HepG2 (cell line): ENCODE measurements at regions not wholly inside any gene's neighbourhood (a gene's known extent, or its start where the extent isn't known, plus 50 kb on each side); places are given as distances from the start of the nearest gene placed in this dataset.

Source experiments
- CBFB ChIP-seq: sonication (generic); formaldehyde crosslinking; IDR thresholded peaks from 2 replicates; pipeline ENCODE4 v1.4.0; 2020; ENCODE audit warnings: missing genetic modification reagents
- ELF4 ChIP-seq: sonication (generic); formaldehyde crosslinking; IDR thresholded peaks from 2 replicates; pipeline ENCODE4 v1.5.0; 2020; ENCODE audit warnings: missing genetic modification reagents, mild to moderate bottlenecking, moderate library complexity, borderline replicate concordance
- FOSL2 ChIP-seq: sonication (generic); formaldehyde crosslinking; IDR thresholded peaks from 2 replicates; pipeline ENCODE4 v1.4.0; 2020; ENCODE audit warnings: missing genetic modification reagents
- GFI1 ChIP-seq: sonication (generic); formaldehyde crosslinking; IDR thresholded peaks from 2 replicates; pipeline ENCODE4 v1.5.0; 2020; ENCODE audit warnings: missing genetic modification reagents, mild to moderate bottlenecking, borderline replicate concordance
- MAZ ChIP-seq, 2 experiments: sonication (generic) in 1 of 2; formaldehyde crosslinking in 1 of 2; IDR thresholded peaks; 2 replicates each; pipeline versions ENCODE4 v1.5.0 to v1.6.1; 2012 to 2020; ENCODE audit warnings: low read depth in 2 of 2, mild to moderate bottlenecking in 2 of 2, borderline replicate concordance in 1 of 2, improper control_type of control experiment in 1 of 2, low read length in 1 of 2, missing genetic modification reagents in 1 of 2, moderate library complexity in 1 of 2
- NKX3-1 ChIP-seq: sonication (generic); formaldehyde crosslinking; IDR thresholded peaks from 2 replicates; pipeline ENCODE4 v1.5.0; 2020; ENCODE audit warnings: missing genetic modification reagents
- SNAI1 ChIP-seq: sonication (generic); formaldehyde crosslinking; IDR thresholded peaks from 2 replicates; pipeline ENCODE4 v1.5.0; 2020; ENCODE audit warnings: mild to moderate bottlenecking, missing genetic modification reagents, borderline replicate concordance
- SNRNP70 ChIP-seq: fragments of 200-400 bp; formaldehyde crosslinking; IDR thresholded peaks from 2 replicates; pipeline ENCODE4 v1.6.1; 2017; ENCODE audit warnings: mild to moderate bottlenecking, low read depth, low read length, moderate library complexity
- TBX2 ChIP-seq: sonication (generic); formaldehyde crosslinking; IDR thresholded peaks from 2 replicates; pipeline ENCODE4 v1.5.0; 2020; ENCODE audit warnings: missing genetic modification reagents, mild to moderate bottlenecking, borderline replicate concordance
- ZNF20 ChIP-seq: sonication (generic); formaldehyde crosslinking; IDR thresholded peaks from 2 replicates; pipeline ENCODE4 v1.4.0; 2020; ENCODE audit warnings: mild to moderate bottlenecking, moderate library complexity, missing genetic modification reagents
- ZNF460 ChIP-seq: sonication (generic); formaldehyde crosslinking; IDR thresholded peaks from 2 replicates; pipeline ENCODE4 v1.5.1; 2020; ENCODE audit warnings: missing genetic modification reagents, mild to moderate bottlenecking, borderline replicate concordance
- ZNF484 ChIP-seq: sonication (generic); formaldehyde crosslinking; IDR thresholded peaks from 2 replicates; pipeline ENCODE4 v1.5.1; 2020; ENCODE audit warnings: mild to moderate bottlenecking, low read depth, missing genetic modification reagents, borderline replicate concordance
- TF ChIP-seq, protein P1 (sequence below): sonication (generic); formaldehyde crosslinking; IDR thresholded peaks from 2 replicates; pipeline ENCODE4 v1.5.0; 2020; ENCODE audit warnings: missing genetic modification reagents
- TF ChIP-seq, protein P2 (sequence below): sonication (generic); formaldehyde crosslinking; IDR thresholded peaks from 2 replicates; pipeline ENCODE4 v1.4.0; 2020; ENCODE audit warnings: missing genetic modification reagents
- TF ChIP-seq, protein P3 (sequence below): sonication (generic); formaldehyde crosslinking; IDR thresholded peaks from one replicate; pipeline ENCODE4 v1.5.1; 2020; ENCODE audit warnings: mild to moderate bottlenecking, missing genetic modification reagents; ENCODE audit errors: not compliant biosample characterization
- TF ChIP-seq, protein P4 (sequence below): sonication (generic); formaldehyde crosslinking; IDR thresholded peaks from 2 replicates; pipeline ENCODE4 v1.4.0; 2020; ENCODE audit warnings: missing genetic modification reagents

DNA sequence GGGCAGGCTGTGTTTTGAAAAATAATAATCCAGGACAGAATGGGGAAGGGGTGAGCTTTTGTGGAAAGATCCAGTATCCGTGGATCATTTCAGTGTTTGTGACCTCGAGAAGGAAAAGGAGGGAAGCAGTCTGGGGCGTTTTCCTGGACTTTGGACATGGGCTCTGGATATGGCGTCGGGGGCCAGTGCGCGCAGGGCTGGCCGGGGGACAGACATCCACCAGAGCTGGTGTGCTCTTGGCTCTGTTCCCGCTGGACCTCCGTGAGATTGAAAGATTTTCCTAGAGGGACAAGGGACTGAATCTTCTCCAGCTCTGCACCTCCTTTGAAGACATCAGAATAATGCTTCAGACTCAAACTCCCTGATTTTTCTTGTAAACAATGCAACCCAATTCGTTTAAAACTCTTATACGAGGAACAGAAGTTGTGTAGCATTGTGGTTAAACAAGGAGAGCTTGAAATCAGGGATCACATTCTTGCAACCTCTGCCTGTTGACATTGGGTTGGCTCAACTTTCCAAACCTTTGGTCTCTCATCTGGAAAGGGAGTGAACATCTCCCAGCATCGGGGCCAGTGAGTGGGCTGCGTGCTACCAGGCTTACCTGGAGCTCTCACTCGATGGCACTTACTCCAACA lies 75.9 kb downstream of the C16orf95 start (continued):
- TF ChIP-seq, protein P1, sequence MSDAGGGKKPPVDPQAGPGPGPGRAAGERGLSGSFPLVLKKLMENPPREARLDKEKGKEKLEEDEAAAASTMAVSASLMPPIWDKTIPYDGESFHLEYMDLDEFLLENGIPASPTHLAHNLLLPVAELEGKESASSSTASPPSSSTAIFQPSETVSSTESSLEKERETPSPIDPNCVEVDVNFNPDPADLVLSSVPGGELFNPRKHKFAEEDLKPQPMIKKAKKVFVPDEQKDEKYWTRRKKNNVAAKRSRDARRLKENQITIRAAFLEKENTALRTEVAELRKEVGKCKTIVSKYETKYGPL (CRISPR knock-in tag): 0 out of 2 replicates have a peak, but pooled peaks have one; percentile 27
- TF ChIP-seq, protein P2, sequence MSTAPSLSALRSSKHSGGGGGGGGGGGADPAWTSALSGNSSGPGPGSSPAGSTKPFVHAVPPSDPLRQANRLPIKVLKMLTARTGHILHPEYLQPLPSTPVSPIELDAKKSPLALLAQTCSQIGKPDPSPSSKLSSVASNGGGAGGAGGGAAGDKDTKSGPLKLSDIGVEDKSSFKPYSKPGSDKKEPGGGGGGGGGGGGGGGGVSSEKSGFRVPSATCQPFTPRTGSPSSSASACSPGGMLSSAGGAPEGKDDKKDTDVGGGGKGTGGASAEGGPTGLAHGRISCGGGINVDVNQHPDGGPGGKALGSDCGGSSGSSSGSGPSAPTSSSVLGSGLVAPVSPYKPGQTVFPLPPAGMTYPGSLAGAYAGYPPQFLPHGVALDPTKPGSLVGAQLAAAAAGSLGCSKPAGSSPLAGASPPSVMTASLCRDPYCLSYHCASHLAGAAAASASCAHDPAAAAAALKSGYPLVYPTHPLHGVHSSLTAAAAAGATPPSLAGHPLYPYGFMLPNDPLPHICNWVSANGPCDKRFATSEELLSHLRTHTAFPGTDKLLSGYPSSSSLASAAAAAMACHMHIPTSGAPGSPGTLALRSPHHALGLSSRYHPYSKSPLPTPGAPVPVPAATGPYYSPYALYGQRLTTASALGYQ (CRISPR knock-in tag): 0 out of 2 replicates have a peak, but pooled peaks have one; percentile 27
- TF ChIP-seq FOSL2 (CRISPR knock-in tag) (no peak), ZNF20 (CRISPR knock-in tag) (no peak), TBX2 (CRISPR knock-in tag) (peak; percentile 59; the same call in 1 of the 2 replicates), NKX3-1 (0 out of 2 replicates have a peak, but pooled peaks have one; percentile 24), ZNF484 (no peak), CBFB (CRISPR knock-in tag) (peak; percentile 67; the same call in 1 of the 2 replicates), ELF4 (CRISPR knock-in tag) (no peak), GFI1 (CRISPR knock-in tag) (peak; percentile 84), SNAI1 (CRISPR knock-in tag) (no peak), MAZ (IDR thresholded peaks at IDR 0.05; ENCODE audit: borderline replicate concordance, low read depth, low read length) (no peak), MAZ (CRISPR knock-in tag; IDR thresholded peaks at IDR 0.05; ENCODE audit: low read depth) (no peak), ZNF460 (CRISPR knock-in tag) (no peak), SNRNP70 (no peak)
- TF ChIP-seq, protein P3, sequence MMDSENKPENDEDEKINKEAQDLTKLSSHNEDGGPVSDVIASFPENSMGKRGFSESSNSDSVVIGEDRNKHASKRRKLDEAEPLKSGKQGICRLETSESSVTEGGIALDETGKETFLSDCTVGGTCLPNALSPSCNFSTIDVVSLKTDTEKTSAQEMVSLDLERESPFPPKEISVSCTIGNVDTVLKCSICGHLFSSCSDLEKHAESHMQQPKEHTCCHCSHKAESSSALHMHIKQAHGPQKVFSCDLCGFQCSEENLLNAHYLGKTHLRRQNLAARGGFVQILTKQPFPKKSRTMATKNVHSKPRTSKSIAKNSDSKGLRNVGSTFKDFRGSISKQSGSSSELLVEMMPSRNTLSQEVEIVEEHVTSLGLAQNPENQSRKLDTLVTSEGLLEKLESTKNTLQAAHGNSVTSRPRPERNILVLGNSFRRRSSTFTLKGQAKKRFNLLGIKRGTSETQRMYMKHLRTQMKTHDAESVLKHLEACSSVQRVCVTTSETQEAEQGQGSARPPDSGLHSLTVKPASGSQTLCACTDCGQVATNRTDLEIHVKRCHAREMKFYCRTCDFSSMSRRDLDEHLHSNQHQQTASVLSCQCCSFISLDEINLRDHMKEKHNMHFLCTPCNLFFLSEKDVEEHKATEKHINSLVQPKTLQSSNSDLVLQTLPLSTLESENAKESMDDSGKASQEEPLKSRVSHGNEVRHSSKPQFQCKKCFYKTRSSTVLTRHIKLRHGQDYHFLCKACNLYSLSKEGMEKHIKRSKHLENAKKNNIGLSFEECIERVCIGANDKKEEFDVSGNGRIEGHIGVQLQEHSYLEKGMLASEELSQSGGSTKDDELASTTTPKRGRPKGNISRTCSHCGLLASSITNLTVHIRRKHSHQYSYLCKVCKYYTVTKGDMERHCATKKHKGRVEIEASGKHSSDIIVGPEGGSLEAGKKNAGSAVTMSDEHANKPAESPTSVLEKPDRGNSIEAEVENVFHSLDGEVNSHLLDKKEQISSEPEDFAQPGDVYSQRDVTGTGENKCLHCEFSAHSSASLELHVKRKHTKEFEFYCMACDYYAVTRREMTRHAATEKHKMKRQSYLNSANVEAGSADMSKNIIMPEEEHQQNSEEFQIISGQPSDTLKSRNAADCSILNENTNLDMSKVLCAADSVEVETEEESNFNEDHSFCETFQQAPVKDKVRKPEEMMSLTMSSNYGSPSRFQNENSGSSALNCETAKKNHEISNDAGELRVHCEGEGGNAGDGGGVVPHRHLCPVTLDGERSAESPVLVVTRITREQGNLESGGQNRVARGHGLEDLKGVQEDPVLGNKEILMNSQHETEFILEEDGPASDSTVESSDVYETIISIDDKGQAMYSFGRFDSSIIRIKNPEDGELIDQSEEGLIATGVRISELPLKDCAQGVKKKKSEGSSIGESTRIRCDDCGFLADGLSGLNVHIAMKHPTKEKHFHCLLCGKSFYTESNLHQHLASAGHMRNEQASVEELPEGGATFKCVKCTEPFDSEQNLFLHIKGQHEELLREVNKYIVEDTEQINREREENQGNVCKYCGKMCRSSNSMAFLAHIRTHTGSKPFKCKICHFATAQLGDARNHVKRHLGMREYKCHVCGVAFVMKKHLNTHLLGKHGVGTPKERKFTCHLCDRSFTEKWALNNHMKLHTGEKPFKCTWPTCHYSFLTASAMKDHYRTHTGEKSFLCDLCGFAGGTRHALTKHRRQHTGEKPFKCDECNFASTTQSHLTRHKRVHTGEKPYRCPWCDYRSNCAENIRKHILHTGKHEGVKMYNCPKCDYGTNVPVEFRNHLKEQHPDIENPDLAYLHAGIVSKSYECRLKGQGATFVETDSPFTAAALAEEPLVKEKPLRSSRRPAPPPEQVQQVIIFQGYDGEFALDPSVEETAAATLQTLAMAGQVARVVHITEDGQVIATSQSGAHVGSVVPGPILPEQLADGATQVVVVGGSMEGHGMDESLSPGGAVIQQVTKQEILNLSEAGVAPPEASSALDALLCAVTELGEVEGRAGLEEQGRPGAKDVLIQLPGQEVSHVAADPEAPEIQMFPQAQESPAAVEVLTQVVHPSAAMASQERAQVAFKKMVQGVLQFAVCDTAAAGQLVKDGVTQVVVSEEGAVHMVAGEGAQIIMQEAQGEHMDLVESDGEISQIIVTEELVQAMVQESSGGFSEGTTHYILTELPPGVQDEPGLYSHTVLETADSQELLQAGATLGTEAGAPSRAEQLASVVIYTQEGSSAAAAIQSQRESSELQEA: no peak
- TF ChIP-seq, protein P4, sequence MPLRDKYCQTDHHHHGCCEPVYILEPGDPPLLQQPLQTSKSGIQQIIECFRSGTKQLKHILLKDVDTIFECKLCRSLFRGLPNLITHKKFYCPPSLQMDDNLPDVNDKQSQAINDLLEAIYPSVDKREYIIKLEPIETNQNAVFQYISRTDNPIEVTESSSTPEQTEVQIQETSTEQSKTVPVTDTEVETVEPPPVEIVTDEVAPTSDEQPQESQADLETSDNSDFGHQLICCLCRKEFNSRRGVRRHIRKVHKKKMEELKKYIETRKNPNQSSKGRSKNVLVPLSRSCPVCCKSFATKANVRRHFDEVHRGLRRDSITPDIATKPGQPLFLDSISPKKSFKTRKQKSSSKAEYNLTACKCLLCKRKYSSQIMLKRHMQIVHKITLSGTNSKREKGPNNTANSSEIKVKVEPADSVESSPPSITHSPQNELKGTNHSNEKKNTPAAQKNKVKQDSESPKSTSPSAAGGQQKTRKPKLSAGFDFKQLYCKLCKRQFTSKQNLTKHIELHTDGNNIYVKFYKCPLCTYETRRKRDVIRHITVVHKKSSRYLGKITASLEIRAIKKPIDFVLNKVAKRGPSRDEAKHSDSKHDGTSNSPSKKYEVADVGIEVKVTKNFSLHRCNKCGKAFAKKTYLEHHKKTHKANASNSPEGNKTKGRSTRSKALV (CRISPR knock-in tag): no peak
